SU-DHL-6 (cell line): ENCODE measurements at regions not wholly inside any gene's neighbourhood (a gene's known extent, or its start where the extent isn't known, plus 50 kb on each side); places are given as distances from the start of the nearest gene placed in this dataset.

Experiments used
- H2AFZ ChIP-seq: fragments of 200-600 bp; sonication (generic); 2 replicates; pipeline ENCODE4 v1.6.1; 2014; ENCODE audit warnings: low read depth, mild to moderate bottlenecking, moderate library complexity, mixed read lengths, antibody characterized with exemption, low read length; ENCODE audit not compliant: severe bottlenecking
- H3F3A ChIP-seq: fragments of 200-600 bp; shearing (Covaris generic); 2 replicates; pipeline ENCODE4 v1.6.0; 2016; ENCODE audit warnings: antibody characterized with exemption, mild to moderate bottlenecking; ENCODE audit not compliant: insufficient read depth
- H3K27ac ChIP-seq: fragments of 200-600 bp; sonication (generic); 2 replicates; pipeline ENCODE4 v1.5.1; 2016; ENCODE audit warnings: low read depth, mild to moderate bottlenecking, low read length, moderate library complexity, mixed read lengths
- H3K27me3 ChIP-seq: fragments of 200-600 bp; sonication (generic), shearing (Covaris generic); 2 replicates; pipeline ENCODE4 v1.6.0; 2014; ENCODE audit warnings: mild to moderate bottlenecking, low read length
- H3K36me3 ChIP-seq: fragments of 200-600 bp; sonication (generic); 2 replicates; pipeline ENCODE4 v1.6.1; 2014; ENCODE audit warnings: mild to moderate bottlenecking, low read length, mixed read lengths
- H3K4me2 ChIP-seq: fragments of 300-600, 200-600 bp; shearing (Covaris generic), sonication (generic); 2 replicates; pipeline ENCODE4 v1.6.0; 2014; ENCODE audit warnings: low read length, low read depth, mild to moderate bottlenecking; ENCODE audit not compliant: poor library complexity, severe bottlenecking
- H3K4me3 ChIP-seq: fragments of 200-600 bp; sonication (generic); 2 replicates; pipeline ENCODE4 v1.5.1; 2014; ENCODE audit warnings: antibody characterized with exemption, low read length, mild to moderate bottlenecking, mixed read lengths; ENCODE audit not compliant: insufficient read depth, poor library complexity, severe bottlenecking
- H3K79me2 ChIP-seq: fragments of 200-600 bp; sonication (generic); 2 replicates; pipeline ENCODE4 v1.6.1; 2014; ENCODE audit warnings: mild to moderate bottlenecking, low read length, moderate library complexity; ENCODE audit not compliant: insufficient read depth
- H3K9ac ChIP-seq: fragments of 200-600 bp; sonication (generic); 2 replicates; pipeline ENCODE4 v1.7.0; 2014; ENCODE audit warnings: mild to moderate bottlenecking, low read length
- H3K9me2 ChIP-seq: fragments of 200-600 bp; sonication (generic); replicated peaks from 2 replicates; pipeline ENCODE4 v1.6.1; 2014; ENCODE audit warnings: low read length; ENCODE audit not compliant: insufficient read depth
- H3K9me3 ChIP-seq: fragments of 200-600 bp; sonication (generic); 2 replicates; pipeline ENCODE4 v1.6.1; 2014; ENCODE audit warnings: low read length, mixed read lengths; ENCODE audit not compliant: insufficient read depth
- H4K20me1 ChIP-seq: fragments of 200-600 bp; sonication (generic); 2 replicates; pipeline ENCODE4 v1.6.1; 2014; ENCODE audit warnings: low read depth, mild to moderate bottlenecking, antibody characterized with exemption, low read length, moderate library complexity, mixed read lengths
- EZH2phosphoT487 ChIP-seq: fragments of 200-600 bp; sonication (generic), shearing (Covaris generic); conservative IDR thresholded peaks from 2 replicates; pipeline ENCODE4 v1.6.1; 2018; ENCODE audit warnings: mild to moderate bottlenecking, antibody characterized with exemption, low read length, moderate library complexity, mixed read lengths
- TF ChIP-seq, protein P1 (sequence below): fragments of 200-600 bp; sonication (generic); IDR thresholded peaks from one replicate; pipeline ENCODE4 v1.5.1; 2017; ENCODE audit warnings: antibody characterized with exemption, mild to moderate bottlenecking, low read length, moderate library complexity; ENCODE audit not compliant: insufficient read depth, poor library complexity, severe bottlenecking

DNA sequence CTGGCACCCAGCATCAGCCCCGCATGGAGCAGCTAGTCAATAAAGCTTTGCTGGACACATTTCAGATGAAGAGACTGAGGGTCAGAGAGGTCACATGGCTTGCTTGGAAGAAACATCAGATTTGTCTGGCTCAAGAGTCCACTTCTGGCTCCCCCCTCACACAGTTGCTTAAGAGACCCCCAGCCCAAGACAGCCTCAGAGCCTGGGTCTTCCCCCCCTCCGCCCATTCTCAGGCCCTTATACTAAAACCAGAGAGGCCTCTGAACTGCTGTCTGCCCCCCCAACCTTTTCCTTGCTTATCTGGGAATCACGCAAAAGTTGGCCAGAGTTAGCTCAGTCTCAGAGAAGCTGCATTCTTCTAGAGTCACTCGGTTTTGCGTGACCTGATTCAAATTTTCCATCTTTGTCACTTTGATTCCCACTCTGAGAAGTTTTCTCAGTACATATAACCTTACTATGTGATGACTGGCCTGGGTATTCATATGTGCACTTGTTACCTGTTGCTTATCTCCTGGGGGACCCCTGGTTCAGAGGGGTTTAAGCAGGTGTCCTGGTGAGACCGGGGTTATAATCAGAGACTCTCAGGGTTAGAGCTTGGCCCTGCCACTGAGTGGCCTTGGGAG is 145.4 kb upstream of the IER5L start:
- Histone ChIP-seq H3K27me3 (no peaks in the 10 kb centered on the region), H3K9me3 (no peaks in the 10 kb centered on the region), H4K20me1 (no peaks in the 10 kb centered on the region), H3K4me2 (no peak overlapping the region), H3K27ac (no peak overlapping the region), H3K79me2 (no peaks in the 10 kb centered on the region), H3K9ac (no peak overlapping the region), H3K9me2 (no peaks in the 10 kb centered on the region), H2AFZ (no peak overlapping the region), H3K4me3 (no peak overlapping the region), H3K36me3 (no peaks in the 10 kb centered on the region), H3F3A (no peaks in the 10 kb centered on the region)
- TF ChIP-seq EZH2phosphoT487, result no peak
- TF ChIP-seq, protein P1, sequence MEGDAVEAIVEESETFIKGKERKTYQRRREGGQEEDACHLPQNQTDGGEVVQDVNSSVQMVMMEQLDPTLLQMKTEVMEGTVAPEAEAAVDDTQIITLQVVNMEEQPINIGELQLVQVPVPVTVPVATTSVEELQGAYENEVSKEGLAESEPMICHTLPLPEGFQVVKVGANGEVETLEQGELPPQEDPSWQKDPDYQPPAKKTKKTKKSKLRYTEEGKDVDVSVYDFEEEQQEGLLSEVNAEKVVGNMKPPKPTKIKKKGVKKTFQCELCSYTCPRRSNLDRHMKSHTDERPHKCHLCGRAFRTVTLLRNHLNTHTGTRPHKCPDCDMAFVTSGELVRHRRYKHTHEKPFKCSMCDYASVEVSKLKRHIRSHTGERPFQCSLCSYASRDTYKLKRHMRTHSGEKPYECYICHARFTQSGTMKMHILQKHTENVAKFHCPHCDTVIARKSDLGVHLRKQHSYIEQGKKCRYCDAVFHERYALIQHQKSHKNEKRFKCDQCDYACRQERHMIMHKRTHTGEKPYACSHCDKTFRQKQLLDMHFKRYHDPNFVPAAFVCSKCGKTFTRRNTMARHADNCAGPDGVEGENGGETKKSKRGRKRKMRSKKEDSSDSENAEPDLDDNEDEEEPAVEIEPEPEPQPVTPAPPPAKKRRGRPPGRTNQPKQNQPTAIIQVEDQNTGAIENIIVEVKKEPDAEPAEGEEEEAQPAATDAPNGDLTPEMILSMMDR, result no peak

DNA sequence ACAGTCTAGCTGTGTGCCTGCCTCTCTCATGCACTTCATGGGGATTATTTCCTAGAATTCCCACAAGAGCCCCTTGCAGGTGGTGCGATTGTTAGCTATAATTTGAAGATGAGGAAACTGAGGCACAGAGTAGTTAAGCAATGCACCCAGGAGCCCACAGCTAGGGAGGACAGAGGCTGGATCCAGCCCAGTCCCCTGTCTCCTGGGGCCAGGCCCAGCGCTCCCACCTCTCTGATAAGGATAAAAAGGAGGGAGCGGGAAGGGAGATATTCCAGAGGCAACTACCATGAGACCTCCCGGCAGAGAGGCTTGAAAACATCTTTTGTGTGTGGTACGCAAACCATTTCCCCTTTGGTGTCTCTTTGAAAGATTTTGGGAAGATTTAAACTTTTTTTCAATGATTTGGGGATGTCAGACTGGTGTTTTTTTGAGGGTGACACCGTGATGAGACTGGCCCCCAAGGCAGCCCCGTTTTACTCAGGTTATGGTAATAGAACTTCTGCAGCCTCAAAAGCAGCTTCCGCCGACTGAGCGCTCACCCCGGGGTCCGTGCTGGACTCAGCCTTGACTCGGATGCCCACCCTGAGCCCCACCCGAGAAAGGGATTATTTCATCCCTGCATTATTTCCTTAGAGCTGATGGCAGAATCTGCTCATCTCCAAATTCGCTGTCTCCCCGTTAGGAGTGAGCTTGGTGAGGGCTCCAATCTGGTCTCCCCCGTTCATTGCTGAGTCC is 144.7 kb upstream of the IER5L start:
- no peaks in the 10 kb centered on the region for H3K36me3 ChIP-seq
- no peaks in the 10 kb centered on the region for H3K9me2 ChIP-seq
- no peak overlapping the region for H3K27ac ChIP-seq
- no peak overlapping the region for H2AFZ ChIP-seq
- H3K27me3 ChIP-seq, result no peaks in the 10 kb centered on the region
- TF ChIP-seq, protein P1, result no peak
- no peak for TF ChIP-seq EZH2phosphoT487
- H3K9ac ChIP-seq, result no peak overlapping the region
- no peak overlapping the region for H3K4me3 ChIP-seq
- H3K79me2 ChIP-seq, result no peaks in the 10 kb centered on the region
- H3F3A ChIP-seq, result no peaks in the 10 kb centered on the region
- no peaks in the 10 kb centered on the region for H3K9me3 ChIP-seq
- H3K4me2 ChIP-seq, result no peak overlapping the region
- H4K20me1 ChIP-seq, result no peaks in the 10 kb centered on the region

DNA sequence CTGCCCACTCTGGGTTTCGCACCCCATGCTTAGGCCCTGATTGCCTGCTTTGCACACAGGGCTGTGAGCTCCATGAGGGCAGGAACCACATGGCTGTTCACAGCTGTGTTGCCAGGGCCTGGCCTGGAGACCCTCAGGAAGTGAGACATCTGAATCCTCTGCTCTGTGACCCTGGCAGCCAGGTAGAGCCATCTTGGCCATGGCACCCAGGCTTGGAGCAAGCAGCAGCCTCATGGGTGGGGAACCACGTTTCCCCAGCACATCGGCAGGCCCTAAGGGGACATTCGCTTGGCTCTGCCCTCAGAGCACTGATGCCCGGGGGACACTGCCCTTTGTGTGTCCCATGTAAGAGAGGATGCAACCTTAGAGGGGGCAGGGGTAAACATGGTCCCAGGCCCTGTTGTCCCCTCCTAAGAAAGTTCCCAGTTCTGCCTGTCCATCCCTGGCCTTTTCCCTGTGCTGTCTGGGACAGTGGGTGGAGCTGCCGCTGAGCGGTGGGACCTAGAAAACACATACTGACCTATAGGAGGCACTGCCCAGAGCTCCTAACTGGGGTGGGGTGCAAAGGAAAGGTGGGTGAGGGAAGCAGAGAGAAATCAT is 144.1 kb upstream of the IER5L start:
- Histone ChIP-seq H3K27me3 (no peaks in the 10 kb centered on the region), H3K4me3 (no peak overlapping the region), H3K36me3 (no peaks in the 10 kb centered on the region), H3K4me2 (no peak overlapping the region), H2AFZ (no peak overlapping the region), H3K79me2 (no peaks in the 10 kb centered on the region), H3K27ac (no peak overlapping the region), H3F3A (no peaks in the 10 kb centered on the region), H3K9me2 (no peaks in the 10 kb centered on the region), H3K9me3 (no peaks in the 10 kb centered on the region), H4K20me1 (no peaks in the 10 kb centered on the region), H3K9ac (no peak overlapping the region)
- TF ChIP-seq EZH2phosphoT487, result no peak
- TF ChIP-seq, protein P1, result no peak
